ENCODE measurements at regions not wholly inside any gene's neighbourhood (a gene's known extent, or its start where the extent isn't known, plus 50 kb on each side); places are given as distances from the start of the nearest gene placed in this dataset.

DNA sequence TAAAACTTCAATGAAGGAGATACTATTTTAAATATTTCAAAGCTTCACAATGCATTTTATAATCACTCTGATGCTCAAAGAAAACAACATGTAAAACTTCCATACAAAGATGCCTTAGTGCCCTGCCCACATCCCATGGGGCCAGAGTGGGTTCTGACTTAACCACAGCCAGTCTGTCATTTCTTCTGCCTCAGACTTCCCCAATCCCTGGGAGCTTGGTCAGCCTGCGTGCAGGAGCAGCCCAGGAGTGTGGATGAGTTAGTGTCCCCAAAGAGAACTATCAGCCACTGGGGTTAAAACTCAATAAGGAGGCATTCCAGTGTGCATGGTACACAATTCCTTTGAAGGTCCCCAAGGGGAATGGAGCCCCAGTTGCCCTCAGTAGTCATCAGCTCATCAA lies 100.3 kb downstream of the PTCSC3 start:
- Histone ChIP-seq H3K36me3 (ENCODE audit: control insufficient read depth, insufficient read depth, low read length) (no peaks in the 10 kb centered on the region), H3K79me2 (ENCODE audit: control insufficient read depth, insufficient read depth, low read length) (no peaks in the 10 kb centered on the region), H3K9me3 (replicated peaks; ENCODE audit: control insufficient read depth, insufficient read depth, low read depth, low read length) (no peaks in the 10 kb centered on the region), H3K9ac (ENCODE audit: insufficient read depth in 1 of 2, low read depth in 2 of 2, low read length in 2 of 2) (no peak overlapping the region), H4K20me1 (replicated peaks; ENCODE audit: control insufficient read depth, insufficient read depth, low read length) (no peaks in the 10 kb centered on the region), H3K27me3 (ENCODE audit: control insufficient read depth in 2 of 2, insufficient read depth in 2 of 2, low read length in 2 of 2) (no peaks in the 10 kb centered on the region), H3K4me2 (ENCODE audit: insufficient read depth, low read length) (no peak overlapping the region), H2AFZ (ENCODE audit: low read depth, low read length) (no peak overlapping the region), H3K4me1 (replicated peaks in 1 of 2; ENCODE audit: control insufficient read depth in 2 of 2, insufficient read depth in 2 of 2, low read length in 2 of 2) (no peaks in the 10 kb centered on the region), H3K9me1 (ENCODE audit: control insufficient read depth, insufficient read depth, low read length) (no peaks in the 10 kb centered on the region), H3K27ac (ENCODE audit: extremely low read depth, low read depth, low read length) (no peak overlapping the region), H3K4me3 (no peak overlapping the region)
- ChIA-PET POLR2A (no interaction called here), CTCF (ENCODE audit: low intra/inter-chr PET ratio) (no interaction called here)
- ATAC-seq (no peak), DNase-seq (ENCODE audit: extremely low read depth in 1 of 4, low spot score in 3 of 4) (no peak), FAIRE-seq (no peak)
- no CpG with 5 or more reads among the region's 1 CpG for WGBS (ENCODE audit: insufficient coverage, low coverage, missing lambda C conversion rate)
- in situ Hi-C loops (cut with MboI) (no loop called here), intact Hi-C loops (cut with micrococcal nuclease) (no loop called here)
- TF ChIP-seq ZNF75A (CRISPR knock-in tag; IDR thresholded peaks at IDR 0.05) (no peak), HMG20A (CRISPR knock-in tag; conservative IDR thresholded peaks at IDR 0.05) (no peak)
- BruUV-seq (replicated peaks): no TSS peak

DNA sequence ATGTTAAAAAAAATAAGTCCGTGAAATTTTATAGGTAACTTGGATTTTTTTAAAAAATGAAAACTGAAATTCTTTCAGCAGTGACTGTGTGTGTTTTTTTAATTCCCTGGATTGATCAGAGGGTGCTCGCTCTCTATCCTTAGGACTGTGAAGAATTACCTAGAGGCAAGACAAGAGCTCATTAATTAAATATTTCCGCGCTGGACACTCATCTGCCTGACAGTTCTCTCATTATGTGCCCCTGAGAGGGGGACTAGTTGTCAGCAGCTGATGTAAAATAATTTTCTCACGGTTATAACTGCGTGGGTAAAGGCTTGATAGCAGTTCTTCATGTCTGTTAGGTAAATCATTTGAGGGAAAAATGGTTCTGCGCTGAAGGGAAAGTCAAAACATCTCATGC lies 101.3 kb downstream of the PTCSC3 start:
- no peak overlapping the region for H3K9ac ChIP-seq (ENCODE audit: insufficient read depth in 1 of 2, low read depth in 2 of 2, low read length in 2 of 2)
- H3K79me2 ChIP-seq (ENCODE audit: control insufficient read depth, insufficient read depth, low read length): no peaks in the 10 kb centered on the region
- in situ Hi-C loops (cut with MboI): no loop called here
- H3K4me2 ChIP-seq (ENCODE audit: insufficient read depth, low read length): no peak overlapping the region
- H4K20me1 ChIP-seq (replicated peaks; ENCODE audit: control insufficient read depth, insufficient read depth, low read length): no peaks in the 10 kb centered on the region
- H3K9me3 ChIP-seq (replicated peaks; ENCODE audit: control insufficient read depth, insufficient read depth, low read depth, low read length): no peaks in the 10 kb centered on the region
- no TSS peak for BruUV-seq (replicated peaks)
- H3K4me1 ChIP-seq (replicated peaks in 1 of 2; ENCODE audit: control insufficient read depth in 2 of 2, insufficient read depth in 2 of 2, low read length in 2 of 2): no peaks in the 10 kb centered on the region
- WGBS (ENCODE audit: insufficient coverage, low coverage, missing lambda C conversion rate): 0% methylated on average over 7 of the region's 7 CpGs
- ChIA-PET CTCF (ENCODE audit: low intra/inter-chr PET ratio) (no interaction called here), POLR2A (no interaction called here)
- no peaks in the 10 kb centered on the region for H3K27me3 ChIP-seq (ENCODE audit: control insufficient read depth in 2 of 2, insufficient read depth in 2 of 2, low read length in 2 of 2)
- FAIRE-seq (no peak), DNase-seq (ENCODE audit: extremely low read depth in 1 of 4, low spot score in 3 of 4) (no peak), ATAC-seq (no peak)
- intact Hi-C loops (cut with micrococcal nuclease): no loop called here
- no peak overlapping the region for H3K4me3 ChIP-seq
- no peak overlapping the region for H2AFZ ChIP-seq (ENCODE audit: low read depth, low read length)
- H3K36me3 ChIP-seq (ENCODE audit: control insufficient read depth, insufficient read depth, low read length): no peaks in the 10 kb centered on the region
- no peak overlapping the region for H3K27ac ChIP-seq (ENCODE audit: extremely low read depth, low read depth, low read length)
- H3K9me1 ChIP-seq (ENCODE audit: control insufficient read depth, insufficient read depth, low read length): no peaks in the 10 kb centered on the region
- TF ChIP-seq, protein P1, sequence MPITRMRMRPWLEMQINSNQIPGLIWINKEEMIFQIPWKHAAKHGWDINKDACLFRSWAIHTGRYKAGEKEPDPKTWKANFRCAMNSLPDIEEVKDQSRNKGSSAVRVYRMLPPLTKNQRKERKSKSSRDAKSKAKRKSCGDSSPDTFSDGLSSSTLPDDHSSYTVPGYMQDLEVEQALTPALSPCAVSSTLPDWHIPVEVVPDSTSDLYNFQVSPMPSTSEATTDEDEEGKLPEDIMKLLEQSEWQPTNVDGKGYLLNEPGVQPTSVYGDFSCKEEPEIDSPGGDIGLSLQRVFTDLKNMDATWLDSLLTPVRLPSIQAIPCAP (CRISPR knock-in tag; IDR thresholded peaks at IDR 0.05; ENCODE audit: borderline replicate concordance): no peak
- TF ChIP-seq PBX2 (CRISPR knock-in tag; IDR thresholded peaks at IDR 0.05; ENCODE audit: low read depth) (no peak), PBX2 (tag; conservative IDR thresholded peaks at IDR 0.05; ENCODE audit: low read depth) (no peak), RCOR1 (IDR thresholded peaks at IDR 0.05; ENCODE audit: borderline replicate concordance in 1 of 2, low read depth in 2 of 2, low read length in 2 of 2) (no peak), ZFP1 (CRISPR knock-in tag; IDR thresholded peaks at IDR 0.05) (no peak), ZNF668 (CRISPR knock-in tag; IDR thresholded peaks at IDR 0.05) (no peak), SMAD1 (IDR thresholded peaks at IDR 0.05; ENCODE audit: low read depth, low read length, partially characterized antibody) (no peak)
- TF ChIP-seq, protein P2, sequence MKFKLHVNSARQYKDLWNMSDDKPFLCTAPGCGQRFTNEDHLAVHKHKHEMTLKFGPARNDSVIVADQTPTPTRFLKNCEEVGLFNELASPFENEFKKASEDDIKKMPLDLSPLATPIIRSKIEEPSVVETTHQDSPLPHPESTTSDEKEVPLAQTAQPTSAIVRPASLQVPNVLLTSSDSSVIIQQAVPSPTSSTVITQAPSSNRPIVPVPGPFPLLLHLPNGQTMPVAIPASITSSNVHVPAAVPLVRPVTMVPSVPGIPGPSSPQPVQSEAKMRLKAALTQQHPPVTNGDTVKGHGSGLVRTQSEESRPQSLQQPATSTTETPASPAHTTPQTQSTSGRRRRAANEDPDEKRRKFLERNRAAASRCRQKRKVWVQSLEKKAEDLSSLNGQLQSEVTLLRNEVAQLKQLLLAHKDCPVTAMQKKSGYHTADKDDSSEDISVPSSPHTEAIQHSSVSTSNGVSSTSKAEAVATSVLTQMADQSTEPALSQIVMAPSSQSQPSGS (CRISPR knock-in tag; IDR thresholded peaks at IDR 0.05): no peak
- TF ChIP-seq, protein P3, sequence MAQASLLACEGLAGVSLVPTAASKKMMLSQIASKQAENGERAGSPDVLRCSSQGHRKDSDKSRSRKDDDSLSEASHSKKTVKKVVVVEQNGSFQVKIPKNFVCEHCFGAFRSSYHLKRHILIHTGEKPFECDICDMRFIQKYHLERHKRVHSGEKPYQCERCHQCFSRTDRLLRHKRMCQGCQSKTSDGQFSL (CRISPR knock-in tag; IDR thresholded peaks at IDR 0.05): no peak
- TF ChIP-seq, protein P3 (tag; IDR thresholded peaks at IDR 0.05): no peak

All from K562 (cell line).